ENCODE measurements at regions not wholly inside any gene's neighbourhood (a gene's known extent, or its start where the extent isn't known, plus 50 kb on each side); places are given as distances from the start of the nearest gene placed in this dataset.

DNA sequence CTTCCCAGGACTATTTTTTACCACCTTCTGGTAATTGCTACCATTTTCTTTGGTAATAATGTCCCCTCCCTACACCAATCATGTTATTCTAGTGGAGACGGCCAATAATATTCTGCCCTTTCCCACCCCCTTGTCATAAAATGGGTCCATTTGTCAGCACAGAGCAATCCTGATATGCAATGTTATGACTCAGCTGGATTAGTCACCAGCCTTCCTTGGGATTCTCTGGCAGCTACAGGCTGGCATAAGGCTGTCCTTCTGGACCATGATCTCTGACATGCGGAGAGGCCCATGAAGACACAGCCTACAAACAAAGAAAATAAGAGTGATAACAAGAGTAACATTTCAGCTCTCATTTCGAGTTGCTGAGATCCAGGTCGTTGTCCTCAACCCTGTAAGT is 222.0 kb upstream of the CPNE8 start:
- intact Hi-C loops (cut with DNase I) = no loop called here
- no peak for DNase-seq

DNA sequence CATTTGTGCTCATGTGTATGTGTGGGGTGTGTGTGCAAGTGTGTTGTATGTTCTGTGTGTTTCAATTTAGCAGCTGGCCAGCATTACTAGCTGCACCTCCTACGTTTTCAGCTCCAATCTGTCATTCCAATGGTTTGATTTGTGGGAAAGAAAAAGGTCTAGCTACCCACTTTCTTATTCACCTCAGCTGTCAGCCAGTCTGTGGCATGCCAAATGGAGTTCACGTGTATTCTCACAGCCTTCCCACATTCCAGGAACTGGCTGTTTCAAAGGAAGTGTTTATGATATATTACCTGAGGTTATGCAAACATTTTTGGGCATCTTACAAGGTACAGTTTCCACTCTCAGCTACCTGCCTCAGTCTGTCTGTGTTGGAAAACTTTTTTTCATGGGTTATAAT is 220.2 kb upstream of the CPNE8 start:
- Histone ChIP-seq H3K4me1 (ENCODE audit: control insufficient read depth in 2 of 3, insufficient read depth in 2 of 3, low read depth in 1 of 3, low read length in 3 of 3) (no peaks in the 10 kb centered on the region), H3K27ac (ENCODE audit: low read depth in 2 of 2, low read length in 2 of 2) (no peak overlapping the region), H3K9ac (ENCODE audit: low read length in 3 of 3) (no peak overlapping the region), H3K27me3 (ENCODE audit: control insufficient read depth, insufficient read depth, low read length) (no peaks in the 10 kb centered on the region), H3K9me3 (ENCODE audit: control insufficient read depth in 2 of 3, insufficient read depth in 1 of 3, low read length in 3 of 3) (no peaks in the 10 kb centered on the region), H3K36me3 (ENCODE audit: control insufficient read depth in 2 of 3, insufficient read depth in 3 of 3, low read length in 3 of 3) (no peaks in the 10 kb centered on the region), H3K4me3 (ENCODE audit: low read length in 3 of 3) (no peak overlapping the region)
- intact Hi-C loops (cut with DNase I) = no loop called here
- no peak for FAIRE-seq
- DNase-seq = peak in 1 of 5 donors; percentile 19
- TF ChIP-seq, protein P1, sequence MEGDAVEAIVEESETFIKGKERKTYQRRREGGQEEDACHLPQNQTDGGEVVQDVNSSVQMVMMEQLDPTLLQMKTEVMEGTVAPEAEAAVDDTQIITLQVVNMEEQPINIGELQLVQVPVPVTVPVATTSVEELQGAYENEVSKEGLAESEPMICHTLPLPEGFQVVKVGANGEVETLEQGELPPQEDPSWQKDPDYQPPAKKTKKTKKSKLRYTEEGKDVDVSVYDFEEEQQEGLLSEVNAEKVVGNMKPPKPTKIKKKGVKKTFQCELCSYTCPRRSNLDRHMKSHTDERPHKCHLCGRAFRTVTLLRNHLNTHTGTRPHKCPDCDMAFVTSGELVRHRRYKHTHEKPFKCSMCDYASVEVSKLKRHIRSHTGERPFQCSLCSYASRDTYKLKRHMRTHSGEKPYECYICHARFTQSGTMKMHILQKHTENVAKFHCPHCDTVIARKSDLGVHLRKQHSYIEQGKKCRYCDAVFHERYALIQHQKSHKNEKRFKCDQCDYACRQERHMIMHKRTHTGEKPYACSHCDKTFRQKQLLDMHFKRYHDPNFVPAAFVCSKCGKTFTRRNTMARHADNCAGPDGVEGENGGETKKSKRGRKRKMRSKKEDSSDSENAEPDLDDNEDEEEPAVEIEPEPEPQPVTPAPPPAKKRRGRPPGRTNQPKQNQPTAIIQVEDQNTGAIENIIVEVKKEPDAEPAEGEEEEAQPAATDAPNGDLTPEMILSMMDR (IDR thresholded peaks at IDR 0.05; ENCODE audit: borderline replicate concordance, extremely low read depth, insufficient read depth) = no peak

More for the DNA sequence above, 222.0 kb upstream of the CPNE8 start:
- no peaks in the 10 kb centered on the region for H3K27me3 ChIP-seq (ENCODE audit: control insufficient read depth, insufficient read depth, low read length)
- H3K36me3 ChIP-seq (ENCODE audit: control insufficient read depth in 2 of 3, insufficient read depth in 3 of 3, low read length in 3 of 3) = no peaks in the 10 kb centered on the region
- no peaks in the 10 kb centered on the region for H3K4me1 ChIP-seq (ENCODE audit: control insufficient read depth in 2 of 3, insufficient read depth in 2 of 3, low read depth in 1 of 3, low read length in 3 of 3)
- FAIRE-seq = no peak
- H3K27ac ChIP-seq (ENCODE audit: low read depth in 2 of 2, low read length in 2 of 2) = no peak overlapping the region
- H3K9ac ChIP-seq (ENCODE audit: low read length in 3 of 3) = no peak overlapping the region
- no peaks in the 10 kb centered on the region for H3K9me3 ChIP-seq (ENCODE audit: control insufficient read depth in 2 of 3, insufficient read depth in 1 of 3, low read length in 3 of 3)
- TF ChIP-seq, protein P1 (IDR thresholded peaks at IDR 0.05; ENCODE audit: borderline replicate concordance, extremely low read depth, insufficient read depth) = no peak
- H3K4me3 ChIP-seq (ENCODE audit: low read length in 3 of 3) = no peak overlapping the region

DNA sequence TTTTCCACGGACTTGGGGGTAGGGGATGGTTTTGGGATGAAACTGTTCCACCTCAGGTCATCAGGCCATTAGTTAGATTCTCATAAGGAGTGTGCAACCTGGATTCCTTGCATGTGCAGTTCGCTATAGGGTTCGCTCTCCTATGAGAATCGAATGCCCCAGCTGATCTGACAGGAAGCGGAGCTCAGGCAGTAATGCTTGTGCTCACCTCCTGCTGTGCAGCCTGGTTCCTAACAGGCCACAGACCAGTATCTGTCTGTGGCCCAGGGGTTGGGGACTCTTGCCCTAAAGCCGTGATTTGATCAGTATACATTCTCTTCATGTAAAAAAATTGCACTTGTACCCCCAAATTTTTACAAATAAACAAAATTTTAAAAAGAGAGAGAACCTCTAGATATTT is 219.4 kb upstream of the CPNE8 start:
- intact Hi-C loops (cut with DNase I) = no loop called here
- Histone ChIP-seq H3K36me3 (ENCODE audit: control insufficient read depth in 2 of 3, insufficient read depth in 3 of 3, low read length in 3 of 3) (no peaks in the 10 kb centered on the region), H3K27ac (ENCODE audit: low read depth in 2 of 2, low read length in 2 of 2) (no peak overlapping the region), H3K9ac (ENCODE audit: low read length in 3 of 3) (no peak overlapping the region), H3K27me3 (ENCODE audit: control insufficient read depth, insufficient read depth, low read length) (no peaks in the 10 kb centered on the region), H3K4me3 (ENCODE audit: low read length in 3 of 3) (no peak overlapping the region), H3K9me3 (ENCODE audit: control insufficient read depth in 2 of 3, insufficient read depth in 1 of 3, low read length in 3 of 3) (no peaks in the 10 kb centered on the region), H3K4me1 (ENCODE audit: control insufficient read depth in 2 of 3, insufficient read depth in 2 of 3, low read depth in 1 of 3, low read length in 3 of 3) (no peaks in the 10 kb centered on the region)
- DNase-seq = no peak
- no peak for FAIRE-seq
- TF ChIP-seq, protein P1 (IDR thresholded peaks at IDR 0.05; ENCODE audit: borderline replicate concordance, extremely low read depth, insufficient read depth) = no peak

DNA sequence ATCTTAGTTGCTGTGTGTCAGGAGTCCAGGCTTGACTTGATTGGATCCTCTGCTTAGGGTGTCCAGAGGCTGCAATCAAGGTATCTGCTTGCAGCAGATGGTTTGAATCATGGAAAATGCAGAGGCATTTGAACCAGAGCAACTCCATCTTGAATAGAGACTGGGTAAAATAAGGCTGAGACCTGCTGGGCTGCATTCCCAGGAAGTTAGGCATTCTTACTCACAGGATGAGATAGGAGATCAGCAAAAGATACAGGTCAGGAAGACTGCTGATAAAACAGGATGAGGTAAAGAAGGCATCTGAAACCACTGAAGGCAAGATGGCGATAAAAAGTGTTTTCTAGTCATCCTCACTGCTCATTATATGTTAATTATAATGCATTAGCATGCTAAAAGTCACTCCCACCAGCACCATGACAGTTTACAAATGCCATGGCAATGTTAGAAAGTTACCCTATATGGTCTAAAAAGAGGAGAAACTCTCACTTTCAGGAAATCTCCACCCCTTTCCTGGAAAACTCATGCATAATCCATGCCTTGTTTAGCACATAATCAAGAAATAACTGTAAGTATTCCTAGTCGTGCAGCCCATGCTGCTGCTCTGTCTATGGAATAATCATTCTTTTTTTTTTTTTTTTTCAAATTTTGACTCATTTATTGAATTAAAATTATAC is 218.3 kb upstream of the CPNE8 start:
- Histone ChIP-seq H3K9ac (ENCODE audit: low read length in 3 of 3) (no peak overlapping the region), H3K27me3 (ENCODE audit: control insufficient read depth, insufficient read depth, low read length) (no peaks in the 10 kb centered on the region), H3K27ac (ENCODE audit: low read depth in 2 of 2, low read length in 2 of 2) (no peak overlapping the region), H3K4me1 (ENCODE audit: control insufficient read depth in 2 of 3, insufficient read depth in 2 of 3, low read depth in 1 of 3, low read length in 3 of 3) (no peaks in the 10 kb centered on the region), H3K4me3 (ENCODE audit: low read length in 3 of 3) (no peak overlapping the region), H3K36me3 (ENCODE audit: control insufficient read depth in 2 of 3, insufficient read depth in 3 of 3, low read length in 3 of 3) (no peaks in the 10 kb centered on the region), H3K9me3 (ENCODE audit: control insufficient read depth in 2 of 3, insufficient read depth in 1 of 3, low read length in 3 of 3) (no peaks in the 10 kb centered on the region)
- no peak for DNase-seq
- TF ChIP-seq, protein P1 (IDR thresholded peaks at IDR 0.05; ENCODE audit: borderline replicate concordance, extremely low read depth, insufficient read depth) = no peak
- intact Hi-C loops (cut with DNase I) = no loop called here
- FAIRE-seq = no peak

All from kidney (tissue), 13 donors.